ENCODE measurements at regions not wholly inside any gene's neighbourhood (a gene's known extent, or its start where the extent isn't known, plus 50 kb on each side); places are given as distances from the start of the nearest gene placed in this dataset.

DNA sequence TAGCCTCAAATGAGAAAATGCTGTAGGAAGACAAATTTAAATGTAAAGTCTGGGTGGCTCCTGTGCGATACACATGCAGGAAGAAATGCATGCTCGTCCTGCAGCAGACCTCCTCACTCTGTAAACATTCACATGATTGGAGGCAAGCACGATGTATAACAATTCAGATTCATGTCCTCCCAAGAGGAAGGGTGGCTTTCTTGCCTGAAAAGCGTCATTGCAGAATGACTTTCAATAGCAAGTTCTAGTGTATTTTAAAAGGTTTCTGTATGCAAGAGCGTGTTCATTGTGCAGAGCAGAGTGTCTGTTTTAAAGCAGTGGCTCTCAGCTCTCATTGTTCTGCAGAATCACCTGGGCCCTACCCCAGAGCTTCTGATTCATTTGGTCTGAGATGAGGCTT is 170.3 kb upstream of the CELF2 start:
- TF ChIP-seq GATA2 (IDR thresholded peaks at IDR 0.05; ENCODE audit: low read depth, low read length) (no peak), GATA3 (IDR thresholded peaks at IDR 0.05; ENCODE audit: low read depth, low read length) (no peak)

All from SH-SY5Y (cell line).